Prostate gland (tissue), 2 donors: ENCODE measurements at regions not wholly inside any gene's neighbourhood (a gene's known extent, or its start where the extent isn't known, plus 50 kb on each side); places are given as distances from the start of the nearest gene placed in this dataset.

Experiments
- POLR2A ChIP-seq: fragments of 450-650 bp; IDR thresholded peaks from one replicate; pipeline ENCODE4 v1.6.1; 2016; ENCODE audit warnings: antibody characterized with exemption, mild to moderate bottlenecking
- POLR2AphosphoS5 ChIP-seq: sonication (generic); formaldehyde crosslinking; IDR thresholded peaks from one replicate; pipeline ENCODE4 v1.6.1; 2017; ENCODE audit warnings: antibody characterized with exemption
- TF ChIP-seq, protein P1 (sequence below), 4 experiments: fragments of 200-600 bp in 2 of 4; fragments of 450-650 bp in 2 of 4; sonication (generic) in 2 of 4; IDR thresholded peaks; 1 replicate in 3 of 4; 2 replicates in 1 of 4; pipeline ENCODE4 v1.5.1; 2016 to 2019; ENCODE audit warnings: antibody characterized with exemption in 4 of 4, mild to moderate bottlenecking in 2 of 4, moderate library complexity in 2 of 4

DNA sequence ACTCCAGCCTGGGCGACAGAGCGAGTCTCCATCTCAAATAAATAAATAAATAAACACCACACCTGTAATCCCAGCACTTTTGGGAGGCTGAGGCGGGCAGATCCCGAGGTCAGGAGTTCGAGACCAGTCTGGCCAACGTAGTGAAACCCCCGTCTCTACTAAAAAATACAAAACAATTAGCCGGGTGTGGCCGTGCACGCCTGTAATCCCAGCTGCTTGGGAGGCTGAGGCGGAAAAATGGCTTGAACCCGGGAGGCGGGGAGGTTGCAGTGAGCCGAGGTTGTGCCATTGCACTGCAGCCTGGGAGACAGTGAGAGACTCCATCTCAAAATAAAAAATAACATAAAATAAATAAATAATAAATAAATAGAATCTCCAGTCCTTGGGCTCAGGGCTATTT lies 185.8 kb downstream of the SHOX start:
- TF ChIP-seq, protein P1, sequence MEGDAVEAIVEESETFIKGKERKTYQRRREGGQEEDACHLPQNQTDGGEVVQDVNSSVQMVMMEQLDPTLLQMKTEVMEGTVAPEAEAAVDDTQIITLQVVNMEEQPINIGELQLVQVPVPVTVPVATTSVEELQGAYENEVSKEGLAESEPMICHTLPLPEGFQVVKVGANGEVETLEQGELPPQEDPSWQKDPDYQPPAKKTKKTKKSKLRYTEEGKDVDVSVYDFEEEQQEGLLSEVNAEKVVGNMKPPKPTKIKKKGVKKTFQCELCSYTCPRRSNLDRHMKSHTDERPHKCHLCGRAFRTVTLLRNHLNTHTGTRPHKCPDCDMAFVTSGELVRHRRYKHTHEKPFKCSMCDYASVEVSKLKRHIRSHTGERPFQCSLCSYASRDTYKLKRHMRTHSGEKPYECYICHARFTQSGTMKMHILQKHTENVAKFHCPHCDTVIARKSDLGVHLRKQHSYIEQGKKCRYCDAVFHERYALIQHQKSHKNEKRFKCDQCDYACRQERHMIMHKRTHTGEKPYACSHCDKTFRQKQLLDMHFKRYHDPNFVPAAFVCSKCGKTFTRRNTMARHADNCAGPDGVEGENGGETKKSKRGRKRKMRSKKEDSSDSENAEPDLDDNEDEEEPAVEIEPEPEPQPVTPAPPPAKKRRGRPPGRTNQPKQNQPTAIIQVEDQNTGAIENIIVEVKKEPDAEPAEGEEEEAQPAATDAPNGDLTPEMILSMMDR (IDR thresholded peaks at IDR 0.05) = no peak
- TF ChIP-seq POLR2A (no peak), POLR2AphosphoS5 (no peak)
